Ishikawa (cell line): ENCODE measurements at regions not wholly inside any gene's neighbourhood (a gene's known extent, or its start where the extent isn't known, plus 50 kb on each side); places are given as distances from the start of the nearest gene placed in this dataset.

Experiments
- CEBPB ChIP-seq: IDR thresholded peaks from 2 replicates; pipeline ENCODE4 v1.6.1; 2012
- CREB1 ChIP-seq: IDR thresholded peaks from 2 replicates; pipeline ENCODE4 v1.6.1; 2012; ENCODE audit warnings: low read depth
- EGR1 ChIP-seq: IDR thresholded peaks from 2 replicates; pipeline ENCODE4 v1.6.1; 2012
- EP300 ChIP-seq: IDR thresholded peaks from 2 replicates; pipeline ENCODE4 v1.6.1; 2012; ENCODE audit warnings: borderline replicate concordance
- FOXM1 ChIP-seq: IDR thresholded peaks from 2 replicates; pipeline ENCODE4 v1.6.1; 2012; ENCODE audit warnings: low read depth, borderline replicate concordance
- RAD21 ChIP-seq: IDR thresholded peaks from 2 replicates; pipeline ENCODE4 v1.6.1; 2012; ENCODE audit warnings: low read depth
- TAF1 ChIP-seq: IDR thresholded peaks from 2 replicates; pipeline ENCODE4 v1.6.1; 2012; ENCODE audit warnings: low read depth, mild to moderate bottlenecking
- YY1 ChIP-seq: IDR thresholded peaks from 2 replicates; pipeline ENCODE4 v1.6.1; 2012; ENCODE audit warnings: low read depth

DNA sequence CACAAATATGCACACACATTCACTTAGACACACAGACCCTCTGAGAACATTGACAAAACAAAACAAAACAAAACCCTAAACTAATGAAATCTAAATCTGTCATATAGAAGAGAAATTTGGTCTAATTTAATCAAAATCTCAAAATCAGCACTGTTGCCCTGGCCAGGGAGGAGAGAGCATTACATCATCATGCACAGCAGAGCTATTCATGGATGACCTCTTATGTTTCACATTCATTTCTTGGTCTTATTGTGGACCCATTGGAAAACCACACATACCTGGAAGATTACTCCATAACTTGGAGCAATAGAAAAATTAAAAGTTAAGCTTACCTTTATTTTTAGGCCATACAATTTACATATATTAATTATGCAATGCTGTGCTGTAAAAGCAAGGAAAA lies 1223.6 kb upstream of the GJE1 start:
- TF ChIP-seq TAF1: no peak
- TF ChIP-seq EGR1: no peak
- TF ChIP-seq CEBPB: no peak
- no peak for TF ChIP-seq RAD21
- TF ChIP-seq EP300: no peak
- no peak for TF ChIP-seq YY1
- no peak for TF ChIP-seq CREB1
- TF ChIP-seq FOXM1: no peak
